Transverse colon (tissue), 3 donors: ENCODE measurements at regions not wholly inside any gene's neighbourhood (a gene's known extent, or its start where the extent isn't known, plus 50 kb on each side); places are given as distances from the start of the nearest gene placed in this dataset.

ENCODE experiments used
- POLR2A ChIP-seq: fragments of 450-650 bp; IDR thresholded peaks from one replicate; pipeline ENCODE4 v1.6.1; 2016; ENCODE audit warnings: antibody characterized with exemption, mild to moderate bottlenecking, moderate library complexity
- TF ChIP-seq, protein P1 (sequence below), 5 experiments: fragments of 200-600 bp in 3 of 5; fragments of 450-650 bp in 2 of 5; sonication (generic) in 3 of 5; IDR thresholded peaks; 1 replicate in 2 of 5; 2 replicates in 3 of 5; pipeline ENCODE4 v1.5.1; 2016 to 2017; ENCODE audit warnings: antibody characterized with exemption in 5 of 5, inconsistent platforms in 3 of 5, mild to moderate bottlenecking in 2 of 5, moderate library complexity in 1 of 5

DNA sequence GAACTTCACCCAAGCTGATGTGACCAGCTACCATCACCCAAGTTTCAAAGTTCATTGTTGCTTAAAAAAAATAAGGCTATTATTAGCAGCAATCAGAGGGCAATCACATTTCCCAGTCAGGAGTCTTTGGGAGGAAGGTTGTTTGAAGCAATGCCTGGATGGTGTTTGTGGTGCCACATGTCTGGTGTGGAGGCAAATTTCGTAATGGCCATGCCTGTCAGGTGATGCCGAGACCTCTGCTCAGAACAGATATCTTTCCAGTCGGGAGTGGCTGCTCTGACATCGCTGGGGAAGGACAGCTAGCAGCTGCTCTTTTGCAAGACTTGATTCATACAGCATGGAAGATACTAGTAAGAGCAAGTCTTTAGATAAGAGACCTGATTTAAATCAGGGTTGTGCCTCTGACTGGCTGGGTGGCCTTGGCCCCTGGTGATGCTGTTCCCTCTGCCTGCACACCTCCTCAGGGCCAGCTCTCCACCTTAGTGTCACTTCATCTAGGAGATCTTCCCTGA is 187.8 kb upstream of the JUN start:
- TF ChIP-seq, protein P1, sequence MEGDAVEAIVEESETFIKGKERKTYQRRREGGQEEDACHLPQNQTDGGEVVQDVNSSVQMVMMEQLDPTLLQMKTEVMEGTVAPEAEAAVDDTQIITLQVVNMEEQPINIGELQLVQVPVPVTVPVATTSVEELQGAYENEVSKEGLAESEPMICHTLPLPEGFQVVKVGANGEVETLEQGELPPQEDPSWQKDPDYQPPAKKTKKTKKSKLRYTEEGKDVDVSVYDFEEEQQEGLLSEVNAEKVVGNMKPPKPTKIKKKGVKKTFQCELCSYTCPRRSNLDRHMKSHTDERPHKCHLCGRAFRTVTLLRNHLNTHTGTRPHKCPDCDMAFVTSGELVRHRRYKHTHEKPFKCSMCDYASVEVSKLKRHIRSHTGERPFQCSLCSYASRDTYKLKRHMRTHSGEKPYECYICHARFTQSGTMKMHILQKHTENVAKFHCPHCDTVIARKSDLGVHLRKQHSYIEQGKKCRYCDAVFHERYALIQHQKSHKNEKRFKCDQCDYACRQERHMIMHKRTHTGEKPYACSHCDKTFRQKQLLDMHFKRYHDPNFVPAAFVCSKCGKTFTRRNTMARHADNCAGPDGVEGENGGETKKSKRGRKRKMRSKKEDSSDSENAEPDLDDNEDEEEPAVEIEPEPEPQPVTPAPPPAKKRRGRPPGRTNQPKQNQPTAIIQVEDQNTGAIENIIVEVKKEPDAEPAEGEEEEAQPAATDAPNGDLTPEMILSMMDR (IDR thresholded peaks at IDR 0.05), result no peak
- TF ChIP-seq POLR2A, result no peak
